Stimulated activated CD4-positive, alpha-beta T cell treated with anti-CD3 and anti-CD28 coated beads, Interleukin-12 subunit alpha, Interleukin-12 subunit beta, amount 100 ng/mL, for 24 hours (primary cell): ENCODE measurements at regions not wholly inside any gene's neighbourhood (a gene's known extent, or its start where the extent isn't known, plus 50 kb on each side); places are given as distances from the start of the nearest gene placed in this dataset.
"Not testable (repeated sequence)": the region's sequence is repeated elsewhere in the genome, so short reads cannot be mapped to it uniquely, and the experiment has no call there.

ENCODE experiments used
- DNase-seq, 2 experiments: peaks; one replicate each; pipeline ENCODE4 v3.0.0-alpha.2; 2020; ENCODE audit warnings: low read depth in 2 of 2

DNA sequence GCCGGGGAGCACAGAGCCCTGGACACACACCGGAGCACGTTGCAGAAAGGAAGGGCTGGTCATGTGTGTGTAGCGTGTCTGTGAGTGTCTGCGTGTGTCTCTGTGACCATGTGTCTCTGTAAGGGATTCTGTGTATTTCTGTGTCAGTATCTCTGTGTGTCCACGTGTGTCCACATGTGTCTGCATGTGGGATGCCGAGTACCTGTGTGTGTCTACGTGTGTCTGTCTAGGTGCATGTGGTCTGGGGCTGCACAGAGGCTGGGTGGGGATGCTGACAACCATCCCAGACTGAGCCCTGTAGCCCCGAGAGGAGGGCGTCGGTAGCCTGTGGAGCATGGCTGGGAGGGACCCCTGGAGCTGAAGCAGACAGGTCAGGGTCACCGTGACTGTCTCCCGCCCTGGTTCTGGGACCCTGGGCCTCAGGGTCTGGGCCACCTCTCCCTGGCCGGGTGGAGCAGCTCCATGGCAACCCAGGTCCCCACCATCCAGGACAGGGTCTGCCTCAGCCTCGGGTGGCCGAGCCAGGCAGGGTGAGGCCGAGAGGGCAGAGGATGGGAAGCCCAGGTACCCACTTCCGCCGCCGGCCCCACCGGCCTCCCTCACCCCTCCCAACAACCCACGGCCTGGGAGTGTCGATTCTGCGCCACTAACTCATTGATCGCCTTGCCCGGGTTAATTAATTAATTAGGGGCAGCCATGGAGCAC, 122.7 kb downstream of the FAM53A start:
- DNase-seq, result no peak

GRCh38 chr4:1559896-1560650, 124.0 kb downstream of the FAM53A start:
- DNase-seq, result no peak

DNA sequence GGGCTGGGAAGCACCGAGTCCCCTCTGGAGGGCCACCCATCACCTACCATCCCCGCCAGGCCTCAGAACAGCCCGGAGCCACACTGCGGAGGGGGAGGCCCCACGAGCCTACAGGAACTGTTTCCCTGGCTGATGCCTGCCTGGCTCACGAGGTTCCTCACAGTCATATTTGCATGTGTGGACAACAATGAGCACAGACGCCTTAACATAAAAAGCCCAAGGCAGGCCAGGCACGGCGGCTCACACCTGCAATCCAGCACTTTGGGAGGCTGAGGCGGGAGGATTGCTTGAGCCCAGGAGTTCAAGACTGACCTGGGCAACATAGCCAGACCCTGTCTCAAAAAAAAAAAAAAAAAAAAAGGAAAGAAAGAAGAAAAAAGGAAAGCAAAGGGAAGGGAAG, 125.9 kb downstream of the FAM53A start:
- DNase-seq, result no peak

GRCh38 chr4:1557221-1557597, 126.9 kb downstream of the FAM53A start:
- no peak for DNase-seq

GRCh38 chr4:1556541-1557220, 127.4 kb downstream of the FAM53A start:
- DNase-seq, result no peak

GRCh38 chr4:1554876-1555265, 129.2 kb downstream of the FAM53A start:
- no peak for DNase-seq

- DNase-seq, result no peak
Measured at GRCh38 chr4:1554246-1554875, 129.8 kb downstream of the FAM53A start.

- DNase-seq, result no peak
Measured at GRCh38 chr4:1553365-1553764, 130.7 kb downstream of the FAM53A start.

DNA sequence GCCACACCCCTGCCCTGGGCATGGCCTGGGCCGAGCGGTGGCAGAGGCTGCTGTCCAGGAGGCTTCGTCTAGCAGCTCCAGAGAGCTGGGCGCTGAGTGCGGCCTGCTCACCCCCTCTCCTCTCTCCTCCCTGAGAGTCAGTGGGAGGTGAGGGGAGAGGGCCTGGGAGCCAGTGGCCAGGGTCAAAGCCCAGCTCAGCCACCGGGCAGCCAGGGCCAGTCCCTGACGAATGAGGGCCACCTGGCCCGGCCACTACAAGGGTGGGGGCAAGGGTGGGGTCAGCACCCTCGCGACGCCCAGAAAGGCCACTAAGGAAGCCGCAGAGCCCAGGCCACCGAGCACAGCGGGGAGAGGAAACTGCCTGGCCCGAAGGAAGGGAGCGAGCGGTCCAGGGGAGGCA, 131.7 kb downstream of the FAM53A start:
- DNase-seq, result no peak

DNA sequence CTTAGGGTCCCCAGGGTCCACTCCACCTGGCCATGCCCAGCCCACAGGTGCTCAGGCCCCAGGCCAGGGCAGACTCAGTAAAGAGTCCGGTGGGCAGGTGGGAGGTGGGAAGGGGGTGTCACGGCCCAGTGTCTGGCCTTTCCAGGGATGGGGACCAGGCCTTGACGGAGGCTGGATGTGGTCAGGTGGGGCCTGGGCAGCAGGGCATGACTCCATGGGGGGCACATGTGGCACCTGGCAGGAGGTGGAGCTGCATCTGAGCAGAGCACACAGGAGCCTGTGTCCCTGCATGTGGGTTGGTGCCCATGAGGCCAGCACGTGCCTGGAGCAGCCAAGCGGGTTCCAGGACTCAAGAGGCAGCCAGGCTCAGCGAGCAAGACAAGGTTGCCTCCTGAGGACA, 132.9 kb downstream of the FAM53A start:
- DNase-seq, result no peak

DNA sequence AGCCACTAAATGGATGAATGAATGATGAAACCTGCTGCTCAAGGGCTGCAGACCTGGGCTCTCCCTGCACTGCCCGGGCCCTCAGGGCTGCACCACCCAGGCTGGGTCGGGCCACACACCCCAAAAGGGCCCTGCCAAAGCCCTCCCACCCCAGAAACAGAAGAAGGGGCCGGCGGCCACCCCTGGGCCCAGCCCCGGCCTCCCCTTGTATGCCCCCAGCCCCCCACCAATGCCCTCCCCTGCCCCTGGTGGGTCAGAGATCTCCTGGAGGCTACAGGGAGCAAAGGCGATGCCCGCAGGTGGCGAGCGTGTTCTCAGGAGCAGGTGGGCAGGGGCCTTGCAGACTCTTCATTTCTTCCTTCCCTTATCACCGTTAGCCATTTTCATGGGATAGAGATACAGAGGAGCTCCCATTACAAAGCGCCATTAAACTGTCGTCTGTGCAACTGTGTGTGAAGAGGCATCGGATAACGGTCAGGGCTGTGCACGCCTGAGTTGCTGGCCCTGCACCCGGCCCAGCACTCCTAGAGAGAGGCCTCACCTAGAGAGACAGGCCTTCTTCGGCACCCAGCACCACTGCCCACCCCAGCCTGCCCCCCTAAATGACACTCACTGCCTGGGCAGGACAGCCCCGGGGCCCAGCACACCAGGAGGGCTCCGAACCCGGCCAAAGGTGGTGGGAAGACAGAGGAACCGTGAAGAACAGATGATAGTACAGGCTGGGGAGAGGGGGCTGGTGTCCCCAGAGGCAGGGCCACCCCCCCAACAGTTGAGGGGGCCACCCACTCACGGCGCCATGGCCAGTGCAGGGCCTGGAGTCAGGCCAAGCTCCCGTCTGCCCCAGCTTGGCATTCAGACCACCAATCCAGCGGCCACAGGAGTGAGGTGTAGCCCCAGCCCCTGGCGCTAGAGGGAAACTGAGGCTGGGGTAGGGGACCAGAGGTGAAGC, 133.7 kb downstream of the FAM53A start:
- DNase-seq, result no peak

DNA sequence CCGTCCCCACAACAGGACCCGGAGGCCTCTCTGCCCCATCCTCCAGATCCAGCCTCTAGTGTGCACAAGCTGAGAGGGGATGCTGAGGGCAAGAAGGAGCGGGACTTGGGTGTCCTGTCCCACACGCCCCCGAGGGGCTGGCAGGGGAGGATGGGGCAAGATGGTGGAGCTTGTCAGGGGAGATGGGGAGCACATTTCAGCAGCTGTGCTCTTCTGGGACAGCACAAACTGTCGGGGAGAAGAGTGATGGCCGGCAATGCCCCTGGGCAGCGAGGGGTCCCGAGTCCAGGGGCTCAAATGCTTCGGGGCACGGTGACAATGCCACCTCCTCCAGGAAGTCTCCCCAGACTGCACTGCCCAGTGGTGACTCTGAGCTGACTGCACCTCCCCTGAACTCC, 134.5 kb downstream of the FAM53A start:
- no peak for DNase-seq

GRCh38 chr4:1548827-1549637, 135.1 kb downstream of the FAM53A start:
- peak; percentile 38 to 54 for DNase-seq

DNA sequence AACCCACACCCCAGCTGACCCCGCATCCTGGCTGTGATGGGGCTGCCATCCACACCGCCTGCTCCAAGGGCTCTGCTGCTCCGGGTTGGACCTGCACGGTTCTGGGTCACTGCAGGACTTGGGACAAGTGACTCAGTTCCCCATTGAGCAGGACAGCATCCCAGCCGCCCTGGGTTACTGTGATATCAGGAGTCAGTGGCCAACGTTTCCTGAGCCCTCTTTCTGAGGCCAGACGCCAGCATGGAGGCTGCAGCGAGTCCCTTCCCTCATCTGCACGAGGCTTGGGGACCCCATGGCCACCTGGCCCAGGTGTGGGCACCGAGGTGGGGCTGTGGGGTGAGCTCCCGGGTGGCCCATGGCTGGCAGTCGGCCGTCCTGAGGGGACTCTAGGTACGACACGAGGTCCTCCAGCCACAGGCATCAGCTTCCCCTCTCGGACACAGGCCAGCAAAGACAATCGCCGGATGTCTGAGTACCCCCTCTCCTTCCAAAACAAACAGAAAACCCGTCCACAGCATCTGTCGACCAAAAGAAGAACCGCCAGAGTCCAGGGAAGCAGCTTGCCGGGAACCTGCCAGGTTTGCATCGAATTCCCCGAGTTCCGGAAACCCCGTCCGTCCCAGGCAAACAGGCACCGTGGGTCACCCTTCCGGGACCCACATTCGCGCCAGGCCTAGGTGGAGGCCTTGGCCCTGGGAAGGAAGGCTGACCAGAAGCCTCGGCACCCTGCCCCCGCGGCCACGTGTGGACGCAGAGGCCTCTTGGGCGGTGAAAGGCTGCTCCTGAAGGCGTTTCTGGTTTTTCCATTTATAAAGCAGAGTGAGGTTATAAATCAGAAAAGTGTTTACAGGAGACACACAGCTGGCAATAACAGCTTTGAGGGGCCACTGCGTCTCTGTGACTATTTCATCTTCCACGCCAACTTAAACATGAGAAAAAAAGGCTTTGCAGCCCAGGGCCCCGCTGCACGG, 136.0 kb downstream of the FAM53A start:
- DNase-seq, result no peak

- no peak for DNase-seq
Measured at GRCh38 chr4:1547131-1547855, 136.8 kb downstream of the FAM53A start.

- no peak for DNase-seq
Measured at GRCh38 chr4:1544861-1545281, 138.6 kb upstream of the NKX1-1 start.

DNA sequence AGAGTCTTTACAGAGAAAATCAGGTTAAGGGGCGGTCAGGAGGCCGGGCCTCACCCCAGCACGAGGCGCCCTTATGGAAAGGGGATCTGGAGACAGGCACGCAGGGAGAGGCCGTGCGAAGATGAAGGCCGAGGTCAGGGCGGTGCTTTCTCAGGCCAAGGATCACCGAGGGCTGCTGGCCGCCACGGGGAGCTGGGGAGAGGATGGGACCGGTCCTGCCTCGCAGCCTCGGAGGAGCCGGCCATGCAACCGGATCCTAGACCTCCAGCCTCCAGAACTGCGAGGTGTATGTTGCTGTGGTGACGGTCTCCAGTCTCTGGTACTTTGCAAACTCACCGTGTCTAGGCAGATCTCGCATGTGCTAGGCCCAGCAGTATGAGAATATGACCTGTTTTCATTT, 138.2 kb upstream of the NKX1-1 start:
- not testable (repeated sequence) for DNase-seq

GRCh38 chr4:1543976-1544375, 137.7 kb upstream of the NKX1-1 start:
- no peak for DNase-seq

DNA sequence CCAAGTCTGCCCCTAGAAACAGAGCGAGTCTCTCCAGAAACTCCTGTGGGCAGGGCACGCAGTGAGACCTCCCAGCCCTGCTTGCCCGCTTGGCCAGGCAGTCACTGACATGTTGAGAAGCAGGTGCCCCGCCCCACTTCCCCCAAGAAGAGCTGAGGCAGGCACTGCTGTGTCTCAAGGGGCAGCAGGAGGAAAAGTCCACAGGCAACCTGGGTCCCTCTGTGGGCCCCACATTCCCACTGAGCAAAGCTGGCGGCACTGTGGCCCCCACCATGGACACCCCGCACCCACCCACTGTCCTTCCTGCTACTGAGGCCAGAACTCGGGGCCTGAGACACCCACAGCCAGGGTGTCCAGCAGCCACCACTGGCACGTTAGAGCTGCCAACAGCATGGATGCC, 137.3 kb upstream of the NKX1-1 start:
- no peak for DNase-seq
